ENCODE measurements at regions not wholly inside any gene's neighbourhood (a gene's known extent, or its start where the extent isn't known, plus 50 kb on each side); places are given as distances from the start of the nearest gene placed in this dataset.
"Not testable (repeated sequence)": the region's sequence is repeated elsewhere in the genome, so short reads cannot be mapped to it uniquely, and the experiment has no call there.

DNA sequence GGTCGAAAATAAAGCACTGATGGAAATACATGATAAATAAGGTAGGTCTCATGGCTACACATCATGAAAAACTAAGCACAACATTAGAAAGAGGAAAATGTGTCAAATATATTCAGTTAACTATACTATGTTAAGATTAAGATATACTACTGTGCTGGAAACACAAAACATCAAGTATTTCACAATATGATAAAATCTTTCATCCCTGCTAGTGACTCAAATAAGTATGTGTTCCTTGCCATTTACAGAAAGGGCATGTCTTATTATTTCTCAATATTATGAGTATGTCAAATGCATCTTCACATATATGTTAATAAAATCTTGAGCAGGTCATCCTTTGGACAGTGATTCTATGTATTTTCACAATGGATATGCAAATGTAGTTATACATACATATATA lies 1260.1 kb upstream of the ADGRL2 start:
- DNase-seq = no peak

DNA sequence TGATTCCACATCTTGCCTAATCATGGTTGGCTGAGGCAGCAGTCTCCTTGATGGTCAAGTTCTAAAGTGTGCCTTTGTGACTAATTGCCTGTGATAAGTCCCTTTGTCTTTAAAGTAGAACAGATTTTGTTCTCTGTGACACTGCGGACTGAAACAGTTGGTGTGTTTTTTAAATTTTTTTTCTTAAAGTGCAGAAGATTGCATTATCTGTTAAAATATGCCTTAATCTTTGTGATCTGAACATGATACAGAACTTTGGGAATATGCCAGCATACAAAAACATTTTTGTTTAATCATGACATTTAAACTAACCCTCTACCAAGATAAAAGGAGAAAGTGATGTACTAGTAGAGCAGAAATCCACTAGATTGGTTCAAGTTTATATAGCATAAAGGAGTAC lies 1260.6 kb upstream of the ADGRL2 start:
- no peak for DNase-seq

GRCh38 chr1:80539298-80539697 lies 1261.4 kb upstream of the ADGRL2 start:
- DNase-seq = not testable (repeated sequence)

DNA sequence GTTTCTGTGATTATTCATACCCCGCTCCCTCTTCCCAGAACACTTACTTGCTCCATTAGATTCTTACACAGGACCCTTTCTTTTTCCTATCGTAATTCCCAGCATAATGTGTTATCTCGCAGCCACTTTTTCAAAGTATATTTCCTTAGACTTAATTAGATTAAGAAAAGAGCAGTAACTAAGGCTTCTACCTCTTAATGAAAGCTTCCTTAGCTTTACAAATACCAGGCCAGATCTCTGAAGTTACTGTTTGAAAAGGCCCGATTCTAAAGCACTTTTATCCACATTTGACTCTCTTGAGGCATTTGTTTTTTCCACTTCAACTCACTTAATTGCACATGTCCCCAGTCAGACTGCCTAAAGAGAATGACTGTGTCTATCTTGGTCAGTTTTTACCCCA lies 1264.3 kb upstream of the ADGRL2 start:
- no peak for DNase-seq

DNA sequence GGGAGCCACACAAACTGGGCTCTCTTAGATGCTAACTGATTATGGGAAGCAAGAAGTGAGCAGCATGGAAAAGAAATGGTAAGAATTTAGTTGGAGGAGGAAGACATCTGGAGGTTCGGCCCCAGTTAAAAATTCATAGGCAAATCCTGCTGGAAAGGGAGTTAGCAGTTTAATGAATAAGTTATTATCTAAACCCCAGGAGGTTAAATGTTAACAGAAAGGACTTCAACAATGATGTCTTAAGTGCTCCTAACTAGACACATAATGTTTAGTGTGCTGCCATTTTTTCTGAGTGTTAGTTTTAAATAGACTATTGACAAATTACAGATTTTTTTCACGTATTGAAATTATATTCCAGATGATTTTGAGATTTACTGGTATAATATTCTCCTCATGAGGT lies 1265.3 kb upstream of the ADGRL2 start:
- DNase-seq = no peak

DNA sequence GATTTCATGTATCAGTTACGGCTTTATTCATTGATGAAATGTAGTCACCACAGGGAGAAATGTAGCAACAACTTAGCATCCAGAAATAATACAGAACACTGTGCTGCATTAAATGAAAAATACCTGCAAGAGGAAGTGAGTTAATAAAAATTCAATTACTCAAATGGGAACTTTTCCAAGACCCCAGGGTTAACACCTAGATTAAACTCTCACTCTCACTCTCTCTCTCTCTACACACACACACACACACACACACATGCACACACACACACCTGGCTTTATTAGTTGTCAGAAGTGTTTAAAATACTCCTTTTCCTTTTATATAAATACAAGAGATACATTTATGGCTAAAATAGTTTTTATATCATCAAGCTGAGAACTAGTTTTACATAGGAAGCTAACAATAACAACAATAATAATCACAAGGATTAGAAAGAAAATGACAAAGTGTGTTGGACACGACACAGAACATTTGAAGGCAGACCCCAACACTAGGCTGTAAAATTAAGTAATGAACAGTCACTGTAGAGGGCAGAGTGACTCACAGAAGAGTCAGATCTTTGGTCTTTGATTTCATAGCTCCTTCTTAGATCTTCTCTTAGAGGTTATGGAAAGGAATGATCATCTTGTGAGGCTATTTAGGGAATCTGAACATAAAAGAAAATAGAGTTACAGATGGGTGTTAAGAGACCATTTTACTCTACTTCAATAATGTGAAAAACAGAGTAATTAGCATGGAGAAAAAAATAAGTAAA lies 1266.0 kb upstream of the ADGRL2 start:
- no peak for DNase-seq

GRCh38 chr1:80533775-80534334 lies 1266.9 kb upstream of the ADGRL2 start:
- DNase-seq = no peak

DNA sequence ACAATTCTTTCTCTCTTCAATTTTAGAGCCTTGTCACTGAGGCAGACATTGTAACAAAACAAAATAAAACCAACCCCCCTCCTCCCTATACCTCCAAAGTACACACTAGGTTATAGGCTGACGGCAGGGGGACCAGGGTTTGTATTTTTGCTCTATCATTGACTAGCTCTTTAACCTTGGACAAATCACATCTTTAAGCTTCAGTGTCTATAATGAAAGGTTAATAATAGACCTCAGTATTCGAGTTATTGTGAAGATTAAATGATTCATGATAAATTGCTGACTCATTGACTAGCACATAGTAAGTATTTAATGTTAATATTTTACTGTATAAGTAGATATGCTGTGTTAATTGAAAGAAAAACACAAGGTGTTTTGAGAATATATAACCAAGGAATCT lies 1267.6 kb upstream of the ADGRL2 start:
- DNase-seq = no peak

- no peak for DNase-seq
Observed at GRCh38 chr1:80531182-80531581, 1269.6 kb upstream of the ADGRL2 start.

DNA sequence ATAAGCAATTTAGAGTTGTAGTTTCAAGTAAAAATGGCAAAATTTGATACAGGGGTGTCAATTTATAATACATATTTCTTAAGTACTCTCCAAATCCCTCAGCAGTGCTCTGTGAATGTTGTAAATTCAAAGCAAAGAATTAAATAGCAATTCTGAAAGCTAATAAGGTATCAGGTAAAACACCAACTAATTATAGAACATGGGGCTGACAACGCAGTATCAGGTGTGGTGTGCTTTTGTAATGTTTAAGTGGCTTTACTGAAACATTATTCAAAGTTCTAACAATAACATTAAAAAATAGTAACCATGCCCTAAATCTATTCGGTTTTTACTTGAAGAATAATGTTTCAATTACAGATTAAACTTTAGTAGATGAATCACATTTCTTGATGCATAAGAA lies 1271.2 kb upstream of the ADGRL2 start:
- no peak for DNase-seq

DNA sequence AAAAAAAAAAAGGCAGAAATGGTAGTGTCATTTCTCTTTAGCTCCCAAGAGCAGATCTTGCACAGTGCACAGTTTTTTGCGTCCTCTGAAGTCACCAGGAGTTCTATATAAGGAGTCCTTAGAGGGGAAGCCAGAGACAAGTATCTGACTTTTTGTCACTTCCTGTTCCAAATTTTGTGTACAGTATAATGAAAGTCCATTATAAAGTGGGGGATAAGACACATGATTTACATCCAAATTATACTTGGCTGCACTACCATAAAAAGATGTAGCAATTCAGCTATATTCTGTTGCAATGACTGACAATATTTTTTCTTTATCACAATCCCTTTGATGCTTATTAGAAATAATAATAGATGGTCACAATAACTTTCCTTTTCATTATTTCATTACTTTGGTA lies 1276.9 kb upstream of the ADGRL2 start:
- no peak for DNase-seq

DNA sequence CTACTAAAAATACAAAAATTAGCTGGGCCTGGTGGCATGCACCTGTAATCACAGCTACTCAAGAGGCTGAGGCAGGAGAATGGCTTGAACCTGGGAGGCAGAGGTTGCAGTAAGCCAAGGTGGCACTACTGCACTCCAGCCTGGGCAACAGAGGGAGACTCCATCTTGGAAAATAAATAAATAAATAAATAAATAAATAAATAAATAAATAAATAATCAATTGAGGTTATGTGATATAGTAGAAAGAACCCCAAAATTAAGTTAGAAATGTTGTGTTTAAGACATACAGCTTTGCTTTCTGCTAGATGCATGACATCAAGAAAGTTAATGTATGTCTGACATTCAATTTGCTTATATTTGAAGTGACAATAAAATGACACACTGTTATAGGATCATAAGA lies 1277.7 kb upstream of the ADGRL2 start:
- not testable (repeated sequence) for DNase-seq

GRCh38 chr1:80520949-80521348 lies 1279.8 kb upstream of the ADGRL2 start:
- DNase-seq = no peak

DNA sequence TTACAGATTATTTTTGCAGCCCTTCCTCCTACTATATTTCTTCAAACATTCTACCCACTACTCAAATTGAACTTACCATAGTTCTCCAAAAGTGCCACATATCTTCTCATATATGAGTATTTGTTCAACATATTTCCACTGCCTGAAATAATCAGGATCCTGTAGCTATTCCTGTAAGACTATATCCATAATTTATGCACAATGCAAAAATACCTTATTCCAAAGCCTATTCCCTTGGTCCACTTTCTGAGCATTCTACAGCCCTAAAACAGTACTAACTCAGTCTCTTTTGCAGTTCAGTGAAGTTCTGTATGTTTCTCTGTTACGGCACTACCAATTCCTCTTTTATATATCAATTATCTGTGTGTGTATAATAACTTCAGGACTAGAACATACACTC lies 1283.7 kb upstream of the ADGRL2 start:
- no peak for DNase-seq

DNA sequence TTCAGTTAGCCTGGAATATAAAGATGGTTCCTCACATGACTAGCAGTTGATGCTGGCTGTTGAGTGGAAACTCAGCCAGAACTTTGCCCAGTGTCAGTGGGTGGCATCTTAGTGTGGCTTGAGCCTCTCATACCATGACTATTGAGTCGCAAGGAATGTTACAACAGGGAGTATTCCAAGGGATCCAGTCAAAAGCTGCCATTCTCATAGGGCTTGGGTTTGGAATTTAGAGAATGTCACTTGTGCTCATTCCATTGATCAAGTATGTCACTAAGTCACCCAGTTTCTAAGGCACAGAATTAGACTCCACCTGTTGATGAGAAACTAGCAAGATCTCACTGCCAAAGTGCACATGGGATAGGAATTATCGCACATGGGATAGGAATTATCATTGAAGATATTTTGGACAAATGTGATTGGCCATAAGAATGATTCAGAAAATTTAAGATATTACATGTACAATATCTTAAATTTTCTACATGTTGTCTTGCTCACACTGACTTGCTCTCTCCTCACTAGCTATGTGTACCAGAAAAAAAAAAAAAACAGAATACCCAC lies 1290.7 kb upstream of the ADGRL2 start:
- DNase-seq = no peak

DNA sequence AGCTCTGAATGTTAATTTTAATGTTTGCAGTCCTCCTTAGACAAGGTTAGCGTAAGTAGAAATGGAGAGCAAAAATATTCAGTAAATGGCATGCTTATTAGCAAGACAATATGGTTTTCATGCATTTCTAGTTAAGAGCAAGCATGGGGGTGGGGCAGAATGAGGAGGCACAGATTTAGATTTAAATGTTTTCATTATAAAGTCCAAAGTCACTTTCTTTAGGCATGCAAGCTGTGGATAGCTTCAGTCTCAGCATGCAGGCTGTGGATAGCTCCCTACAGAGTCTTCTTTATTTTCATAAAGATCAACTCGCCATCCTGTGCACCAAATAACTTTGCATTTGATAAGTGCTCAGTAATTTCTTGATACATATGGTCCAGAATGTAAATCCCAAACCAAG lies 1294.5 kb upstream of the ADGRL2 start:
- DNase-seq = no peak

GRCh38 chr1:80498673-80499072 lies 1302.1 kb upstream of the ADGRL2 start:
- no peak for DNase-seq

DNA sequence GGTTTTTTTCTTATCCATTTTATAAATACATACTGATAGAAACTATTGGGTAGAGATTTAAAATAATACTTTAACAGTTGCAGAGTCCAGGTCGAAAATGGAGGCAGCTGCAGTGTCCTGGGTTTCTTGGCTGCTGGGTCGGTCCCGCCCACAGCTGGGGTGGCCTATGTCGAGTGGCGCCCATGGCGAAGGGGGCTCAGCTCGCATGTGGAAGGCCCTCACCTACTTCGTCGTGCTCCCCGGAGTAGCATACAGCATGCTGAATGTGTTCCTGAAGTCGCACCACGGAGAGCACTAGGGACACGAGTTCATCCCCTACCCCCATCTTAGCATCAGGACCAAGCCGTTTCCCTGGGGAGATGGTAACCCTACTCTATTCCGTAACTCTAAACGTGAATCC lies 1304.9 kb upstream of the ADGRL2 start:
- DNase-seq = no peak

- no peak for DNase-seq
Observed at GRCh38 chr1:80472145-80472544, 1328.6 kb upstream of the ADGRL2 start.

DNA sequence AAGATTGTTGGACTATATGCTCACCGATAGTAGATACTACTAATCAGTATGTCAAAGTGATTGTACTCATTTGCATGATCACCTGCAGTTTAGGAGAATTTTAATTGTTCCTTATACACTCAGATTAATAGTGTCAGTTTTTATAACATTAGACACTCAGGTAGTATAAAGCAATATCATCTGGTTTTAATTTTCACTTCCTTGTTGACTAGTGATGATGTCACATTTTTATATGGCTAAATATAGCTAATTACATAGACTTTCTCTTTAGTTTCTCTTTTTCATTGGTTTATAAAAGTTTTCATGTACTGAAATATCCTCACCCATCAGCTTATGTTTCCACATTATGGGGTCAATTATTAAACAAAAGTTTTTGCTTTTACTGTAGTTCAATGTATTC lies 1332.4 kb upstream of the ADGRL2 start:
- DNase-seq = no peak

- DNase-seq = no peak
Observed at GRCh38 chr1:80462006-80462405, 1338.7 kb upstream of the ADGRL2 start.

- DNase-seq = no peak
Observed at GRCh38 chr1:80457409-80457808, 1343.3 kb upstream of the ADGRL2 start.

DNA sequence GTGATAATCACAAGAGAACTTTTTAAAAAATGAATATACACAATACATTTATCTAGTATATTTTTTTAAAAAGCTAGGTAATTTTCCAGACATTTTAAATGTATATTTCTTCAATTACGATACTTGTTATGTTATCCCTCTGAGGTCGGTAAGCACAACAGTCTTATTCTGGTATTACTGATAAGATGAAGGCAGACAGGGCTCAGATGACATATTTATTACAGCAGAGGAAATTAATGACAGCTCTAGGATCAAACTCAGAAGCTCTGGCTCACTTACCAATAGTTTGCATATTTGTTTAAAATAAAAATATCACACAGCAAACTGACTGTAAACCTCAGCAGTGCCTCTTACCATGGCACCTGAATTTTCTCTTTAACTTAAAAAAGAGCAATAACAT lies 1347.0 kb upstream of the ADGRL2 start:
- no peak for DNase-seq

DNA sequence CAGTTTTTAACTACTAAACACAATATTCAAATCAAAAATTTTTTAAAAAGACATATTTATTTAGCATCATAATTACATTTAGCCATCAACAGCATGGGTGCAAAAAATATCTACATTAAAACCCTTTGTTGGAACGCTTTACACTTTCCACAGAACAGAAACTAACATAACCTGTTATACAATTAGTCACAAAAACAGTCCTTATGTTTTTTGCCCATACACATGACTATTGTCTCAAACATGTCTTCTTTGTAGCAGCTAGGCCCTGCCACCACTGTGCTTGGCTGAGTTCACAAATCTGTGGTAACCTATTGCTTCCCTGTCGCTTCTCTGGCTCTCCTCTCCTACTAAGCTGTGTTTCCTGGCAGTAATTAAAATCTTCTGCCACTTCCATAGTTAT lies 1350.0 kb upstream of the ADGRL2 start:
- DNase-seq = no peak

GRCh38 chr1:80448081-80448480 lies 1352.7 kb upstream of the ADGRL2 start:
- DNase-seq = no peak
